CD8-positive, alpha-beta memory T cell (primary cell): ENCODE measurements at regions not wholly inside any gene's neighbourhood (a gene's known extent, or its start where the extent isn't known, plus 50 kb on each side); places are given as distances from the start of the nearest gene placed in this dataset.
"Not testable (repeated sequence)": the region's sequence is repeated elsewhere in the genome, so short reads cannot be mapped to it uniquely, and the experiment has no call there.

Source experiments
- CTCF ChIA-PET: fragments of 350-600 bp; sonication (Branson Sonifier 250); formaldehyde crosslinking; loops from one replicate; lab custom pipeline; 2021; ENCODE audit warnings: antibody characterized with exemption; lab: Charles Lee
- POLR2A ChIA-PET: fragments of 350-600 bp; sonication (Branson Sonifier 250); formaldehyde crosslinking; loops from one replicate; lab custom pipeline; 2021; ENCODE audit warnings: antibody characterized with exemption; lab: Charles Lee
- DNase-seq, 5 donors: peaks; one replicate each; pipeline versions ENCODE4 v3.0.0 to v3.0.0-alpha.2; 2020 to 2022; ENCODE audit warnings: mixed read lengths in 1 of 5
- H3K27ac ChIP-seq: one replicate; pipeline ENCODE4 v1.7.0; 2013; ENCODE audit warnings: low read depth, mild to moderate bottlenecking, low read length, moderate library complexity
- H3K27me3 ChIP-seq: 2 replicates; pipeline ENCODE4 v1.7.0; 2013; ENCODE audit warnings: low read length, mild to moderate bottlenecking; ENCODE audit not compliant: insufficient read depth, poor library complexity, severe bottlenecking
- H3K36me3 ChIP-seq: 2 replicates; pipeline ENCODE4 v1.7.0; 2013; ENCODE audit warnings: mild to moderate bottlenecking, low read length, moderate library complexity; ENCODE audit not compliant: insufficient read depth
- H3K4me1 ChIP-seq: 2 replicates; pipeline ENCODE4 v1.7.0; 2013; ENCODE audit warnings: mild to moderate bottlenecking, low read length, moderate library complexity; ENCODE audit not compliant: insufficient read depth
- H3K4me3 ChIP-seq: 2 replicates; pipeline ENCODE4 v1.7.0; 2013; ENCODE audit warnings: mild to moderate bottlenecking, low read length
- H3K9me3 ChIP-seq: 2 replicates; pipeline ENCODE4 v1.7.0; 2013; ENCODE audit warnings: mild to moderate bottlenecking, low read length
- H3K27ac Mint-ChIP-seq, 8 donors: one replicate each; pipeline ENCODE4 v1.8.0; 2020 to 2021; ENCODE audit warnings: mixed read lengths in 8 of 8, mild to moderate bottlenecking in 6 of 8, inconsistent platforms in 3 of 8, moderate library complexity in 3 of 8
- H3K27me3 Mint-ChIP-seq, 2 donors: one replicate each; pipeline ENCODE4 v1.8.0; 2020 to 2021; ENCODE audit warnings: mixed read lengths in 2 of 2, mild to moderate bottlenecking in 1 of 2, moderate library complexity in 1 of 2
- H3K36me3 Mint-ChIP-seq, 3 donors: one replicate each; pipeline ENCODE4 v1.8.0; 2020 to 2021; ENCODE audit warnings: mixed read lengths in 3 of 3, inconsistent platforms in 1 of 3, mild to moderate bottlenecking in 1 of 3
- H3K4me1 Mint-ChIP-seq, 3 donors: one replicate each; pipeline ENCODE4 v1.8.0; 2020 to 2021; ENCODE audit warnings: mixed read lengths in 3 of 3, inconsistent platforms in 1 of 3, mild to moderate bottlenecking in 1 of 3
- H3K4me3 Mint-ChIP-seq, 7 donors: one replicate each; pipeline ENCODE4 v1.8.0; 2020 to 2021; ENCODE audit warnings: mixed read lengths in 7 of 7, mild to moderate bottlenecking in 6 of 7, moderate library complexity in 4 of 7, inconsistent platforms in 2 of 7
- H3K9me3 Mint-ChIP-seq, 5 donors: one replicate each; pipeline ENCODE4 v1.8.0; 2020 to 2022; ENCODE audit warnings: mixed read lengths in 5 of 5, mild to moderate bottlenecking in 3 of 5, moderate library complexity in 2 of 5, inconsistent platforms in 1 of 5

DNA sequence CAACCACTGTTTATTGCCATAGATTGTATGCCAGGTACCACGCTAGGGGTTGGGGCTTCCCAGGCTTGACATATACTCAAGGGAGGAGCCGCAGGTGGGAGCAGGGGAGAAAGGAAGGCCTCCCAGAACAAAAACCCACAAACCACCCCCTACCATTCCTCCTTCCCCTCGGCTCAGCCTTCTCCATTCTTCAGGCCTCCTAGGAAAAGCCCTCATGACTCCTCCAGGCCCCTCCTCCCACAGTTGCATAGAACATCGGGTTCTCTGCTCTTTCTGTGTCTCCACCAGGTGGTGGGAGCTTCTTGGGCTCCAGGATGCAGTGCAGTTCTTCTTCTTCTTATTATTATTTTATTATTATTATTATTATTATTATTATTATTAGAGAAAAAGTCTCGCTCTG is 80.3 kb downstream of the ZFP36L2 start:
- POLR2A ChIA-PET: no interaction called here
- no peak overlapping the region for H3K27ac ChIP-seq
- CTCF ChIA-PET: interaction anchor here (2.0 kb wide), 1 partner anchor 23 kb away, joined by 4 read pairs; no protein-coding TSS in a partner anchor
- Mint-ChIP-seq H3K27ac (peak overlapping the region in 4 of 8 donors; percentile 22 to 87 (median 27)), H3K9me3 (no peaks in the 10 kb centered on the region), H3K4me1 (peaks cover 35 to 69% (median 49%) of the 10 kb centered on the region in 3 donors), H3K4me3 (no peak overlapping the region), H3K27me3 (no peaks in the 10 kb centered on the region), H3K36me3 (peaks cover 0 to 1% (median 0%) of the 10 kb centered on the region in 3 donors)
- no peaks in the 10 kb centered on the region for H3K36me3 ChIP-seq
- H3K27me3 ChIP-seq: no peaks in the 10 kb centered on the region
- peaks cover 62% of the 10 kb centered on the region for H3K4me1 ChIP-seq
- no peak for DNase-seq
- H3K9me3 ChIP-seq: no peaks in the 10 kb centered on the region
- no peak overlapping the region for H3K4me3 ChIP-seq

DNA sequence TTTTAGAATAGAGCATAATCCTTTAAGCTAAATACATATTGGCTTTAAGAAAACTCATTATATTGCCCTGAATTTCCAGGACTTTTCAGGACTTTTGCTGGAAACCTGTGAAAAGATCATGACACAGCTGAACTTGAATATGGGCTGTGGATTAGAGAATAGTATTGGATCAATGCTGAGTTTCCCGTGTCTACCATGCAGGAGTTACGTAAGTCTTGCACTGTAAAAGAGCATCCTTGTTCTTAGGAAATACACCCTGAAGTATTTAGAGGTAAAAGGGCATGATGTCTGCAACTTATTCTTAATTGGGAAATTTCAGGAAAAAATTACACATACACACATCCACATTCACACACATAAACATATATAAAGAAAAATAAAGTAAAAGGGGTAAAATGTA is 82.1 kb downstream of the ZFP36L2 start:
- H3K9me3 ChIP-seq: no peaks in the 10 kb centered on the region
- H3K4me3 ChIP-seq: no peak overlapping the region
- H3K36me3 ChIP-seq: no peaks in the 10 kb centered on the region
- Mint-ChIP-seq H3K4me3 (no peak overlapping the region), H3K36me3 (no peaks in the 10 kb centered on the region), H3K4me1 (peaks cover 35 to 68% (median 52%) of the 10 kb centered on the region in 3 donors), H3K27ac (peak overlapping the region in 6 of 8 donors; percentile 55 to 84 (median 74)), H3K9me3 (no peaks in the 10 kb centered on the region), H3K27me3 (no peaks in the 10 kb centered on the region)
- peaks cover 65% of the 10 kb centered on the region for H3K4me1 ChIP-seq
- no peaks in the 10 kb centered on the region for H3K27me3 ChIP-seq
- POLR2A ChIA-PET: interaction anchor here (0.9 to 1.2 kb wide), 2 partner anchors 30 to 74 kb away, joined by 3 read pairs; no protein-coding TSS in a partner anchor
- H3K27ac ChIP-seq: no peak overlapping the region
- DNase-seq: no peak
- CTCF ChIA-PET: interaction anchor here (0.9 to 21.7 kb wide), 4 partner anchors 17 to 80 kb away, joined by 3 to 820 read pairs (median 4); partner anchors contain the start of gene ZFP36L2

DNA sequence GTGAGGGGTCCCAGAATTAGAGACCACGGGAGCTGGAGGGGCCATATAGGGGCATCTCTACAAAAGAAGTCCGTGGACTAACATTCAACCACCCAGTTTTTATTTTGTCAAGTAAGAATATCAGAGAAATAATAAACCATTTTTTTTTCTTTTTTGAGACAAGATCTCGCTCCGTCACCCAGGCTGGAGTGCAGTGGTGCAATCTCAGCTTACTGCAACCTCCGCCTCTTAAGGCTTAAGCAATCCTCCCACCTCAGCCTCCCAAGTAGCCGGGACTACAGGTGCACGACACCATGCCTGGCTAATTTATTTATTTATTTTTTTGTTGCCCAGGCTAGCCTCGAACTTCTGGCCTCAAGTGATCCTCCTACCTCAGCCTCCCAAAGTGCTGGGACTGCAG is 82.7 kb downstream of the ZFP36L2 start:
- Histone ChIP-seq H3K4me1 (peaks cover 67% of the 10 kb centered on the region), H3K27me3 (no peaks in the 10 kb centered on the region), H3K9me3 (no peaks in the 10 kb centered on the region), H3K36me3 (no peaks in the 10 kb centered on the region), H3K4me3 (no peak overlapping the region), H3K27ac (no peak overlapping the region)
- Mint-ChIP-seq H3K9me3 (no peaks in the 10 kb centered on the region), H3K27ac (peak overlapping the region in 7 of 8 donors; percentile 19 to 84 (median 66)), H3K4me1 (peaks cover 32 to 66% (median 51%) of the 10 kb centered on the region in 3 donors), H3K4me3 (no peak overlapping the region), H3K27me3 (no peaks in the 10 kb centered on the region), H3K36me3 (no peaks in the 10 kb centered on the region)
- no peak for DNase-seq
- ChIA-PET POLR2A (interaction anchor here (0.9 to 1.2 kb wide), 2 partner anchors 31 to 74 kb away, joined by 3 read pairs; no protein-coding TSS in a partner anchor), CTCF (interaction anchor here (1.1 to 21.7 kb wide), 3 partner anchors 17 to 81 kb away, joined by 3 to 820 read pairs (median 4); partner anchors contain the start of gene ZFP36L2)

DNA sequence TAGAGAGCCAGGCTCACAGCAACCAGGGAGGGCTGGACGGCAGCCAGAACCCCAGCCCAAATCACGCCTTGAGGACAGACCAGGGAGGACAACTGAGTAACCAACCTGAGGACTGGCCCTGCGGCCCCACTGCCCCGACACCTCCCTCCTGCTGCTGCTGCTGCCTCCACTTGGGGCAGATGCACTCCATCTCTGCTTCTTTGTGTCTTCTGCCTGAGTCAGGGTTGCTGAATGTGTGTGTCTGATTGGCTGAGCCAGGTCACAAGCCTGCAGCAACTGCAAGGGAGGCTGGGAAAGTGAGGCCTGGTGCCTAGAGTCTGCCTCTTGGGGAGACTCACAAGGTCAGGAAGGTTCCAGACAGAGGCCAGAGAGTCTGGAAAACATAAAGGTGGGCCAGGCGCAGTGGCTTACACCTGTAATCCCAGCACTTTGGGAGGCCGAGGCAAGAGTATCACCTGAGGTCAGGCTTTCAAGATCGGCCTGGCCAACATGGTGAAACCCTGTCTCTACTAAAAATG is 83.4 kb downstream of the ZFP36L2 start:
- DNase-seq: peak in 2 of 5 donors; percentile 61 to 72
- POLR2A ChIA-PET: interaction anchor here (0.9 to 1.2 kb wide), 2 partner anchors 31 to 75 kb away, joined by 3 read pairs; no protein-coding TSS in a partner anchor
- Mint-ChIP-seq H3K27ac (peak overlapping the region; percentile 73 to 99 (median 91)), H3K4me3 (peak overlapping the region; percentile 66 to 91 (median 79)), H3K27me3 (no peaks in the 10 kb centered on the region), H3K9me3 (no peaks in the 10 kb centered on the region), H3K4me1 (peaks cover 38 to 66% (median 58%) of the 10 kb centered on the region in 3 donors), H3K36me3 (no peaks in the 10 kb centered on the region)
- no peak overlapping the region for H3K4me3 ChIP-seq
- peaks cover 74% of the 10 kb centered on the region for H3K4me1 ChIP-seq
- no peaks in the 10 kb centered on the region for H3K27me3 ChIP-seq
- no peaks in the 10 kb centered on the region for H3K9me3 ChIP-seq
- CTCF ChIA-PET: interaction anchor here (1.1 to 21.7 kb wide), 3 partner anchors 16 to 82 kb away, joined by 3 to 820 read pairs (median 4); partner anchors contain the start of gene ZFP36L2
- H3K27ac ChIP-seq: no peak overlapping the region
- H3K36me3 ChIP-seq: no peaks in the 10 kb centered on the region

GRCh38 chr2:43141636-43142151 is 84.7 kb downstream of the ZFP36L2 start:
- H3K9me3 ChIP-seq, H3K36me3 ChIP-seq, H3K27me3 Mint-ChIP-seq, DNase-seq, H3K27me3 ChIP-seq, H3K27ac ChIP-seq, H3K36me3 Mint-ChIP-seq, H3K9me3 Mint-ChIP-seq, H3K4me3 ChIP-seq: not testable (repeated sequence)
- POLR2A ChIA-PET: interaction anchor here (0.6 to 3.6 kb wide), 4 partner anchors 9 to 1056 kb away, joined by 3 to 42 read pairs (median 16); partner anchors contain the start of gene ZFP36L2
- Mint-ChIP-seq H3K4me1 (peaks cover 48 to 73% (median 64%) of the 10 kb centered on the region in 3 donors), H3K27ac (peak overlapping the region; percentile 59 to 99 (median 92)), H3K4me3 (peak overlapping the region; percentile 17 to 89 (median 78))
- peaks cover 87% of the 10 kb centered on the region for H3K4me1 ChIP-seq
- CTCF ChIA-PET: interaction anchor here (0.8 to 21.7 kb wide), 3 partner anchors 9 to 83 kb away, joined by 3 to 820 read pairs (median 19); partner anchors contain the start of gene ZFP36L2

DNA sequence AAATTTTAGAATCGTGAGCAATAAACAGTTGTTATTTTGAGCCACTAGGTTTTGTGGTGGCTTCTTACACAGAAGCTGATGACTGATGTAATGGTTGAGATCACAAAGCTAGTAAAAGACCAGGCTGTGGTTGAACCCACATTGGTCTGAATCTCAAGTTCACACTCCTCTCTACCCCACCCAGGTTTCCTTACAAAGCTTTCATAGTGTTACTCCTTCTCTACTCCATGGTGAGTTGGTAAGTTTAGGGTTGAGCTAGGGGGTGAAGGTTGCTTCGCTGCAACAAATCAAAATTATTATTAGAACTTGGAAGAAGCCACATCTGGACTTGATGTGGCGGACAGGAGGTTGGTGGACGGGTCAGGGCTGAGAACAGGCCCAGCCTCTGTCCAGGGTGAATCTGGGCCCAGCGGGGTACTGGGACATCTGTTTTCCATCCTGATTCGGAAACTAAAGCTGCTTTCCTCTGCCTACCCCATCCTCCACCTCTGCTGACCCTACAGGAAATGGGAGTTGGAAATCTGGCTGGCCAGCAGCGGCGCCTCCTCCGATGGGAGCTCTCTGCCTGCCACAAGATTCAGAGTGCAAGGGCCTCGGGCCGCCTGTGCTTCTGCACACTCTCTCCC is 86.3 kb downstream of the ZFP36L2 start:
- CTCF ChIA-PET: interaction anchor here (1.0 to 21.7 kb wide), 8 partner anchors 10 to 84 kb away, joined by 3 to 820 read pairs (median 8); partner anchors contain the start of gene ZFP36L2
- peak overlapping the region; percentile 58 for H3K27ac ChIP-seq
- Mint-ChIP-seq H3K9me3 (no peaks in the 10 kb centered on the region), H3K27me3 (peaks cover 0 to 4% of the 10 kb centered on the region in 2 donors), H3K4me1 (peaks cover 61 to 80% (median 79%) of the 10 kb centered on the region in 3 donors), H3K36me3 (no peaks in the 10 kb centered on the region), H3K4me3 (peak overlapping the region; percentile 46 to 89 (median 69)), H3K27ac (peak overlapping the region; percentile 89 to 99 (median 98))
- H3K4me1 ChIP-seq: peaks cover 93% of the 10 kb centered on the region
- H3K27me3 ChIP-seq: no peaks in the 10 kb centered on the region
- DNase-seq: peak in 3 of 5 donors; percentile 64 to 74 (median 71)
- POLR2A ChIA-PET: interaction anchor here (0.5 to 3.6 kb wide), 12 partner anchors 9 to 89 kb away, joined by 3 to 42 read pairs (median 6); partner anchors contain the start of gene ZFP36L2
- H3K9me3 ChIP-seq: no peaks in the 10 kb centered on the region
- peak overlapping the region; percentile 19 for H3K4me3 ChIP-seq
- no peaks in the 10 kb centered on the region for H3K36me3 ChIP-seq

GRCh38 chr2:43139501-43139900 is 86.9 kb downstream of the ZFP36L2 start:
- peak overlapping the region; percentile 58 for H3K27ac ChIP-seq
- no peaks in the 10 kb centered on the region for H3K9me3 ChIP-seq
- H3K4me1 ChIP-seq: peaks cover 93% of the 10 kb centered on the region
- Mint-ChIP-seq H3K27me3 (peaks cover 0 to 4% of the 10 kb centered on the region in 2 donors), H3K36me3 (no peaks in the 10 kb centered on the region), H3K4me3 (peak overlapping the region; percentile 46 to 89 (median 69)), H3K9me3 (no peaks in the 10 kb centered on the region), H3K4me1 (peaks cover 64 to 82% (median 82%) of the 10 kb centered on the region in 3 donors), H3K27ac (peak overlapping the region; percentile 89 to 99 (median 98))
- POLR2A ChIA-PET: interaction anchor here (0.8 to 3.6 kb wide), 7 partner anchors 10 to 89 kb away, joined by 3 to 42 read pairs (median 7); partner anchors contain the start of gene ZFP36L2
- no peak for DNase-seq
- H3K27me3 ChIP-seq: no peaks in the 10 kb centered on the region
- peak overlapping the region; percentile 19 for H3K4me3 ChIP-seq
- no peaks in the 10 kb centered on the region for H3K36me3 ChIP-seq
- CTCF ChIA-PET: interaction anchor here (1.0 to 21.7 kb wide), 8 partner anchors 11 to 85 kb away, joined by 3 to 820 read pairs (median 8); partner anchors contain the start of gene ZFP36L2
